K562 (cell line): ENCODE measurements at regions not wholly inside any gene's neighbourhood (a gene's known extent, or its start where the extent isn't known, plus 50 kb on each side); places are given as distances from the start of the nearest gene placed in this dataset.

Source experiments
- GATA2 ChIP-seq: sonication (generic); formaldehyde crosslinking; IDR thresholded peaks from 2 replicates; pipeline ENCODE4 v1.4.0; 2020; ENCODE audit warnings: mild to moderate bottlenecking, missing genetic modification reagents
- HEY1 ChIP-seq: fragments of 250-450 bp; sonication (Bioruptor Pico); IDR thresholded peaks from 2 replicates; pipeline ENCODE4 v1.5.0; 2020; ENCODE audit warnings: mild to moderate bottlenecking, moderate library complexity, borderline replicate concordance
- KDM5B ChIP-seq: fragments of 200-600 bp; sonication (generic); IDR thresholded peaks from 2 replicates; pipeline ENCODE4 v1.6.1; 2012; ENCODE audit warnings: low read depth, mild to moderate bottlenecking, moderate library complexity, low read length, control low read depth, inconsistent platforms; ENCODE audit not compliant: insufficient replicate concordance
- MAFF ChIP-seq: IDR thresholded peaks from 2 replicates; pipeline ENCODE4 v1.6.1; 2012; ENCODE audit warnings: low read length, improper control_type of control experiment
- MBD2 ChIP-seq: sonication (generic); IDR thresholded peaks from 2 replicates; pipeline ENCODE4 v1.6.1; 2016; ENCODE audit warnings: low read depth, borderline replicate concordance
- MYBL2 ChIP-seq, 2 experiments: fragments of 450-650 bp in 1 of 2; sonication (generic) in 1 of 2; formaldehyde crosslinking in 1 of 2; IDR thresholded peaks; 2 replicates each; pipeline versions ENCODE4 v1.6.1 to v1.8.1; 2017 to 2022; ENCODE audit warnings: borderline replicate concordance in 1 of 2, inconsistent platforms in 1 of 2, low read depth in 1 of 2, mild to moderate bottlenecking in 1 of 2, missing genetic modification reagents in 1 of 2, moderate library complexity in 1 of 2
- PML ChIP-seq: IDR thresholded peaks from 2 replicates; pipeline ENCODE4 v1.6.1; 2012; ENCODE audit warnings: low read length, inconsistent platforms
- RAD51 ChIP-seq: fragments of 450-650 bp; IDR thresholded peaks from 2 replicates; pipeline ENCODE4 v1.7.1; 2016; ENCODE audit warnings: low read depth, mild to moderate bottlenecking, borderline replicate concordance
- TCF3 ChIP-seq: sonication (generic); formaldehyde crosslinking; IDR thresholded peaks from 2 replicates; pipeline ENCODE4 v1.4.0; 2020; ENCODE audit warnings: mild to moderate bottlenecking, missing genetic modification reagents
- TF ChIP-seq, protein P1 (sequence below): fragments of 250-450 bp; sonication (Bioruptor Pico); IDR thresholded peaks from 2 replicates; pipeline ENCODE4 v1.5.0; 2021; ENCODE audit warnings: mild to moderate bottlenecking, moderate library complexity
- TF ChIP-seq, protein P2 (sequence below): fragments of 450-650 bp; IDR thresholded peaks from 2 replicates; pipeline ENCODE4 v1.6.1; 2018; ENCODE audit not compliant: partially characterized antibody

DNA sequence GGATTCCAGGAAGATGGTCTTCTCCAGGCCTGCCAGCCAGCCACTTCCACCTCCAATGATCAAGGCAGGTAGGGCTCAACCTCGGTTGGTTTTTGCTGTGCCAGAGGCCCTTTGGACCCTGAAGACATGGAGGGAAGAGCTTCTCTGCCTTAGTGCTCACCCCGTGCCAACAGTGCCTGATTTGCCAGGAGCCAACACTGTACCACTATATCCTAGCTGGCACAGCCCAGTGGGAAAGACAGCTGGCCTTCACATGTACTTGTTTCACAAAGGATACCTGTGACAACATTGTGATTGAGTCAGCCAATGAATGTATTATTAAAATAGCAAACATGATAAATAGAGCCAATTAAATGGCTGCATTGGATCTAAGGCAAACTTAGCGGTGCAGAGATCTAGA, 51.9 kb upstream of the PRPS1 start (continued):
- TF ChIP-seq, protein P1, sequence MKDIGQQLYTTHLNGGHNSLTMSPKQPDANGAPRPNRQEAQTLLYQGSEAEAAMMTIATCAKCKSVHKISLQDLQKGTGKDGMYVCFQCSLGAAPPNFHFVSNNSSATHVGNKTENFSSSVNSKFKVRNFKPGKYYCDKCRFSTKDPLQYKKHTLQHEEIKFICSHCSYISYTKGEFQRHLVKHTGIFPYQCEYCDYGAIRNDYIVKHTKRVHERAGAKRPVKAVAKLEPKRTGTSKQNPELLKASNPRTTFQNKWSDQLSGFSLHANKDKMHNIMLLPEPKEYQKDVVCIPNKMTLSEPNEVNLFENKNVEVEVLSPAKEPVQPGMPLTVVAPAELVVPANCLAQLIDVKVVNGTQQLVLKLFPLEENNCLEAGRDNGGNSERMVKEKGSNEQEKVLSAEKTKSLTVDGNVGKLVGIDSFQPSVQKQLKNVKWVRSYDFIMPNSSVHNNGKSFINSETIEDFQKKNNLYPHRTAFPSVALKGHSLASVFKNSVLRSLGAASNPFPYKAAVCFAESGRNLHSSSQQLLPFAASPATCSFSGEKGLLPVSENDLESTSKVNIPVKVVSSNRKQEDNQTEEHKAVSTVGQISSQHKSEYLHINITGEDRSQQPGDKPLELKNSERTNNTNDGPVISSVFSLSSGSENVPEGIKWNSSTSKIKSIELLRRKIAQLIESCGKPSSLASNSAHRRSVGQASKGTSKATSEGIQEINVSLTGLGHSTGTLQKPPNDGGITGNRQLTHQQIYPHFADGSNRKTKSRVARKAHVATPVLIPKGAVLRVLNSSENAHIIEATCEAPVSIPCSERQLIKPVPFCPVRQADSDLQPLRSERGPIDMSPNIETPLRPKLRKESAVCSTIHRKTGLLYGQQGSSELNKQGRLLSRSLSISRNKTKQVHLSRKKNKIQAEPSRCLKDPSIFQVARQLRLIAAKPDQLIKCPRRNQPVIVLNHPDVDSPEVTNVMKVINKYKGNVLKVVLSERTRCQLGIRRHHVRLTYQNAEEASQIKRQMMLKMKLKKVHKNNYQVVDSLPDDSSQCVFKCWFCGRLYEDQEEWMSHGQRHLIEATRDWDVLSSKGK (CRISPR knock-in tag): no peak
- TF ChIP-seq MBD2: no peak
- no peak for TF ChIP-seq GATA2
- TF ChIP-seq PML: no peak
- TF ChIP-seq TCF3 (CRISPR knock-in tag): no peak
- no peak for TF ChIP-seq MAFF
- TF ChIP-seq KDM5B: no peak
- TF ChIP-seq, protein P2, sequence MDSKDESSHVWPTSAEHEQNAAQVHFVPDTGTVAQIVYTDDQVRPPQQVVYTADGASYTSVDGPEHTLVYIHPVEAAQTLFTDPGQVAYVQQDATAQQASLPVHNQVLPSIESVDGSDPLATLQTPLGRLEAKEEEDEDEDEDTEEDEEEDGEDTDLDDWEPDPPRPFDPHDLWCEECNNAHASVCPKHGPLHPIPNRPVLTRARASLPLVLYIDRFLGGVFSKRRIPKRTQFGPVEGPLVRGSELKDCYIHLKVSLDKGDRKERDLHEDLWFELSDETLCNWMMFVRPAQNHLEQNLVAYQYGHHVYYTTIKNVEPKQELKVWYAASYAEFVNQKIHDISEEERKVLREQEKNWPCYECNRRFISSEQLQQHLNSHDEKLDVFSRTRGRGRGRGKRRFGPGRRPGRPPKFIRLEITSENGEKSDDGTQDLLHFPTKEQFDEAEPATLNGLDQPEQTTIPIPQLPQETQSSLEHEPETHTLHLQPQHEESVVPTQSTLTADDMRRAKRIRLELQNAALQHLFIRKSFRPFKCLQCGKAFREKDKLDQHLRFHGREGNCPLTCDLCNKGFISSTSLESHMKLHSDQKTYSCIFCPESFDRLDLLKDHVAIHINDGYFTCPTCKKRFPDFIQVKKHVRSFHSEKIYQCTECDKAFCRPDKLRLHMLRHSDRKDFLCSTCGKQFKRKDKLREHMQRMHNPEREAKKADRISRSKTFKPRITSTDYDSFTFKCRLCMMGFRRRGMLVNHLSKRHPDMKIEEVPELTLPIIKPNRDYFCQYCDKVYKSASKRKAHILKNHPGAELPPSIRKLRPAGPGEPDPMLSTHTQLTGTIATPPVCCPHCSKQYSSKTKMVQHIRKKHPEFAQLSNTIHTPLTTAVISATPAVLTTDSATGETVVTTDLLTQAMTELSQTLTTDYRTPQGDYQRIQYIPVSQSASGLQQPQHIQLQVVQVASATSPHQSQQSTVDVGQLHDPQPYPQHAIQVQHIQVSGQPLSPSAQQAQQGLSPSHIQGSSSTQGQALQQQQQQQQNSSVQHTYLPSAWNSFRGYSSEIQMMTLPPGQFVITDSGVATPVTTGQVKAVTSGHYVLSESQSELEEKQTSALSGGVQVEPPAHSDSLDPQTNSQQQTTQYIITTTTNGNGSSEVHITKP: no peak
- TF ChIP-seq RAD51: no peak
- no peak for TF ChIP-seq MYBL2 (IDR thresholded peaks at IDR 0.05; ENCODE audit: low read depth)
- TF ChIP-seq MYBL2 (CRISPR knock-in tag; IDR thresholded peaks at IDR 0.05; ENCODE audit: borderline replicate concordance): no peak
- TF ChIP-seq HEY1: no peak
- TF ChIP-seq, all 486 proteins: peak for 0
